Stomach (tissue), 4 donors: ENCODE measurements at regions not wholly inside any gene's neighbourhood (a gene's known extent, or its start where the extent isn't known, plus 50 kb on each side); places are given as distances from the start of the nearest gene placed in this dataset.

Experiments
- CTCF ChIP-seq, 7 experiments: fragments of 450-650 bp in 4 of 7; fragments of 200-600 bp in 3 of 7; sonication (generic) in 3 of 7; IDR thresholded peaks; one replicate each; pipeline ENCODE4 v1.5.1; 2016 to 2019; ENCODE audit warnings: antibody characterized with exemption in 7 of 7, control low read depth in 2 of 7, mild to moderate bottlenecking in 1 of 7
- POLR2A ChIP-seq, 4 donors: fragments of 450-650 bp; IDR thresholded peaks; one replicate each; pipeline ENCODE4 v1.6.1; 2016; ENCODE audit warnings: antibody characterized with exemption in 4 of 4, control low read depth in 2 of 4, mild to moderate bottlenecking in 1 of 4, moderate library complexity in 1 of 4
- POLR2AphosphoS5 ChIP-seq, 3 donors: sonication (generic); formaldehyde crosslinking; IDR thresholded peaks; one replicate each; pipeline ENCODE4 v1.6.1; 2016; ENCODE audit warnings: antibody characterized with exemption in 3 of 3

GRCh38 chrX:22690116-22690515 lies 309.6 kb upstream of the DDX53 start:
- TF ChIP-seq CTCF (IDR thresholded peaks at IDR 0.05) (no peak), POLR2AphosphoS5 (IDR thresholded peaks at IDR 0.05) (no peak), POLR2A (IDR thresholded peaks at IDR 0.05) (no peak)
